Astrocyte (in vitro differentiated cells and primary cell): ENCODE measurements at regions not wholly inside any gene's neighbourhood (a gene's known extent, or its start where the extent isn't known, plus 50 kb on each side); places are given as distances from the start of the nearest gene placed in this dataset.
"Not testable (repeated sequence)": the region's sequence is repeated elsewhere in the genome, so short reads cannot be mapped to it uniquely, and the experiment has no call there.

Source experiments
- DNase-seq: peaks from one replicate; pipeline ENCODE4 v3.0.0-alpha.2; 2010; ENCODE audit warnings: low read depth
- FAIRE-seq: peaks from 2 replicates; lab custom pipeline; 2011; peaks lifted over from hg19 to GRCh38; lab: Jason Lieb, UNC
- H2AFZ ChIP-seq: 2 replicates; pipeline ENCODE4 v1.6.0; 2012; ENCODE audit warnings: low read depth, low read length, inconsistent platforms
- H3K27ac ChIP-seq: 2 replicates; pipeline ENCODE4 v1.5.1; 2011; ENCODE audit warnings: low read depth, low read length, inconsistent platforms
- H3K27me3 ChIP-seq: 2 replicates; pipeline ENCODE4 v1.6.0; 2011; ENCODE audit warnings: low read length, inconsistent platforms; ENCODE audit not compliant: insufficient read depth
- H3K36me3 ChIP-seq: 2 replicates; pipeline ENCODE4 v1.5.1; 2011; ENCODE audit warnings: low read length, inconsistent platforms; ENCODE audit not compliant: insufficient read depth
- H3K4me1 ChIP-seq: 2 replicates; pipeline ENCODE4 v1.5.1; 2011; ENCODE audit warnings: low read length, inconsistent platforms; ENCODE audit not compliant: insufficient read depth
- H3K4me2 ChIP-seq: 2 replicates; pipeline ENCODE4 v1.6.0; 2012; ENCODE audit warnings: low read length, inconsistent platforms
- H3K4me3 ChIP-seq: 2 replicates; pipeline ENCODE4 v1.5.1; 2011; ENCODE audit warnings: low read depth, mild to moderate bottlenecking, low read length, inconsistent platforms; ENCODE audit not compliant: insufficient read depth
- H3K79me2 ChIP-seq: 2 replicates; pipeline ENCODE4 v1.6.0; 2012; ENCODE audit warnings: mild to moderate bottlenecking, low read length, inconsistent platforms; ENCODE audit not compliant: insufficient read depth
- H3K9ac ChIP-seq: 2 replicates; pipeline ENCODE4 v1.6.0; 2012; ENCODE audit warnings: mild to moderate bottlenecking, low read length, inconsistent platforms
- H3K9me3 ChIP-seq: 2 replicates; pipeline ENCODE4 v1.5.1; 2012; ENCODE audit warnings: low read depth, mild to moderate bottlenecking, low read length, inconsistent platforms; ENCODE audit not compliant: insufficient read depth
- H4K20me1 ChIP-seq: 2 replicates; pipeline ENCODE4 v1.6.0; 2012; ENCODE audit warnings: low read length, inconsistent platforms; ENCODE audit not compliant: insufficient read depth
- H3K27ac Mint-ChIP-seq: one replicate; pipeline ENCODE4 v1.8.0; 2021; ENCODE audit warnings: mild to moderate bottlenecking, mixed read lengths; ENCODE audit not compliant: unreplicated experiment
- H3K27me3 Mint-ChIP-seq: one replicate; pipeline ENCODE4 v1.8.0; 2021; ENCODE audit warnings: low read depth, mixed read lengths; ENCODE audit not compliant: unreplicated experiment
- H3K36me3 Mint-ChIP-seq: one replicate; pipeline ENCODE4 v1.8.0; 2021; ENCODE audit warnings: low read depth, mixed read lengths; ENCODE audit not compliant: unreplicated experiment
- H3K4me1 Mint-ChIP-seq: one replicate; pipeline ENCODE4 v1.8.0; 2021; ENCODE audit warnings: low read depth, mixed read lengths; ENCODE audit not compliant: unreplicated experiment
- H3K4me3 Mint-ChIP-seq: one replicate; pipeline ENCODE4 v1.8.0; 2021; ENCODE audit warnings: mild to moderate bottlenecking, moderate library complexity, mixed read lengths; ENCODE audit not compliant: unreplicated experiment
- H3K9me3 Mint-ChIP-seq: one replicate; pipeline ENCODE4 v1.8.0; 2021; ENCODE audit warnings: mild to moderate bottlenecking, mixed read lengths; ENCODE audit not compliant: unreplicated experiment
- CTCF ChIP-seq: IDR thresholded peaks from 2 replicates; pipeline ENCODE4 v1.5.1; 2011; ENCODE audit warnings: low read depth, mild to moderate bottlenecking, inconsistent platforms, low read length, moderate library complexity; ENCODE audit not compliant: insufficient read depth
- EZH2 ChIP-seq: IDR thresholded peaks from 2 replicates; pipeline ENCODE4 v1.6.1; 2012; ENCODE audit warnings: mild to moderate bottlenecking, low read length, inconsistent platforms; ENCODE audit not compliant: insufficient read depth

DNA sequence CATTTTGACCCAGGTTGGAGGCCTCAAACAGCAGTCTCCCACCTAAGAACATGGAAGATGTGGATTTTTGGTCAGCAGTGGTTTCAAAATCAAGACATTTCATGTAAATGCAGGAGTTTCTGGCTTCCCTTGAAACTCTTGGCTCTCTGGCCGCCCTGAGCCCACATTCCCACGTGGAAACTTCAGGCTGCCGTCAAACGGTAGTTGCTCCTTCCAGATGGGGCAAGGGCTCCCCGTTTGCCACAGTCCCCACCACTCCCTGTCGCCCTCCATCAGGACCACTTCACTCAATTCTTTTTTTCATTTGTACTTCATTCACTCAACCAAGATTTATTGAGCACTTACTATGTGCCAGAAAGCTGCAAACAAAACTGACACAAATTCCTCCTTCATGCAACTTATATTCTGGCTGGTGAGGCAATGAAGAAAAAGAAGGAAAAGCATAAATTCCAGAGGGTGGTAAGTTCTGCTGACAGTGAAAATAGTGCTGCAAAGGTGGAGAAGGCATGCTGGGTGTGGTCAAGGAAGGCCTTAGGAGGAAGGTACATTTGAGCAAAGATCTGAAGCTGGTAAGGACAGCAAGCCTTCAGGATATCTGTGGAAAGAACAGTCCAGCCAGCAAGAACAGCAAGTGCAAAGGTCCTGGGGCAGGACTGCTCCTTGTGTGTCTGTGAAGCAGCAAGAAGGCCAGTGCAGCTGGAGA is 62.9 kb upstream of the PTPN1 start:
- Histone ChIP-seq H3K4me3 (no peak overlapping the region), H3K9ac (no peak overlapping the region), H3K4me2 (no peak overlapping the region), H2AFZ (no peak overlapping the region), H4K20me1 (no peaks in the 10 kb centered on the region), H3K79me2 (no peaks in the 10 kb centered on the region), H3K27me3 (no peaks in the 10 kb centered on the region), H3K27ac (no peak overlapping the region), H3K4me1 (peaks cover 6% of the 10 kb centered on the region), H3K9me3 (no peaks in the 10 kb centered on the region), H3K36me3 (no peaks in the 10 kb centered on the region)
- H3K4me1 Mint-ChIP-seq = peaks cover 18% of the 10 kb centered on the region
- FAIRE-seq (no peak), DNase-seq (no peak)
- no peak overlapping the region for H3K27ac Mint-ChIP-seq
- H3K4me3 Mint-ChIP-seq = no peak overlapping the region
- peaks cover 5% of the 10 kb centered on the region for H3K9me3 Mint-ChIP-seq
- H3K27me3 Mint-ChIP-seq = no peaks in the 10 kb centered on the region
- TF ChIP-seq CTCF (no peak), EZH2 (no peak)
- no peaks in the 10 kb centered on the region for H3K36me3 Mint-ChIP-seq

GRCh38 chr20:50447817-50448216 is 62.4 kb upstream of the PTPN1 start:
- peaks cover 6% of the 10 kb centered on the region for H3K4me1 ChIP-seq
- Mint-ChIP-seq H3K27ac (no peak overlapping the region), H3K9me3 (peaks cover 5% of the 10 kb centered on the region), H3K27me3 (peaks cover under 1% of the 10 kb centered on the region), H3K36me3 (no peaks in the 10 kb centered on the region), H3K4me3 (no peak overlapping the region), H3K4me1 (peaks cover 18% of the 10 kb centered on the region)
- H3K9me3 ChIP-seq = no peaks in the 10 kb centered on the region
- TF ChIP-seq CTCF (no peak), EZH2 (no peak)
- H3K4me2 ChIP-seq = no peak overlapping the region
- H3K4me3 ChIP-seq = no peak overlapping the region
- H3K79me2 ChIP-seq = no peaks in the 10 kb centered on the region
- H3K36me3 ChIP-seq = no peaks in the 10 kb centered on the region
- H3K27ac ChIP-seq = no peak overlapping the region
- no peak overlapping the region for H2AFZ ChIP-seq
- H3K9ac ChIP-seq = no peak overlapping the region
- no peaks in the 10 kb centered on the region for H4K20me1 ChIP-seq
- DNase-seq = no peak
- H3K27me3 ChIP-seq = peaks cover under 1% of the 10 kb centered on the region
- no peak for FAIRE-seq

DNA sequence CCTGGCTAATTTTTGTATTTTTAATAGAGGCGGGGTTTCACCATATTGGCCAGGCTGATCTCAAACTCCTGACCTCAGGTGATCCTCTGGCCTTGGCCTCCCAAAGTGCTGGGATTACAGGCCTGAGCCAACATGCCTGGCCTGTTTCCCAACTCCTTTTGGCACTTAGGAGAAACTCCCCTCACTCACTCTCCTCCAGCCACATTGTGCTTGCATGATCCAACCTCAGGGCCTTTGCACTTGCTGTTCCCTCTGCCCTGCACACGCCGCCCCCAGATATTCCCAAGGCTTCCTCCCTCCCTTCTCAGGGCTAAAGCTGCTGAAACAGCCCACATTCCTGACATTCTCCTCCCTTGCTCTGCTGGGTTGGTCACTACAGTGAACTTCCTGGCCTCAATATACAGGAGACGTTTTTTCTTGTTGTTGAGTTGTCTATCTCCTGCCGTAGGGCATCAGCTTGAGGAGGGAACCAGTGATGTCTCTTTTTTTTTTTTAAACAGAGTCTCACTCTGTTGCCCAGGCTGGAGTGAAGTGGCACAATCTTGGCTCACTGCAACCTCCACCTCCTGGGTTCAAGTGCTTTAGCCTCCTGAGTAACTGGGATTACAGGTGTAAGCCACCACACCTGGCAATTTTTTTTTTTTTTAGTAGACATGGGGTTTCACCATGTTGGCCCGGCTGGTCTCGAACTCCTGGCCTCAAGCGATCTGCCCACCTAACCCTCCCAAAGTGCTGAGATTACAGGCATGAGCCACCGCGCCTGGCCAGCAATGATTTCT is 61.4 kb upstream of the PTPN1 start:
- H3K79me2 ChIP-seq, H3K4me3 Mint-ChIP-seq, FAIRE-seq, H3K4me1 ChIP-seq, H3K27ac ChIP-seq, H3K36me3 Mint-ChIP-seq, H3K27me3 ChIP-seq, H3K9ac ChIP-seq, H3K4me2 ChIP-seq, H2AFZ ChIP-seq, H3K4me3 ChIP-seq, H3K27me3 Mint-ChIP-seq, H3K9me3 ChIP-seq, H3K36me3 ChIP-seq, H3K9me3 Mint-ChIP-seq, H4K20me1 ChIP-seq: not testable (repeated sequence)
- Mint-ChIP-seq H3K4me1 (peaks cover 18% of the 10 kb centered on the region), H3K27ac (peak overlapping the region; percentile 48)
- peak; percentile 44 for DNase-seq
